UCSD-AML1 (cell line): ENCODE measurements at regions not wholly inside any gene's neighbourhood (a gene's known extent, or its start where the extent isn't known, plus 50 kb on each side); places are given as distances from the start of the nearest gene placed in this dataset.
"Not testable (repeated sequence)": the region's sequence is repeated elsewhere in the genome, so short reads cannot be mapped to it uniquely, and the experiment has no call there.

ENCODE experiments used
- DNase-seq: peaks from one replicate; lab custom pipeline; 2025; ENCODE audit not compliant: unreplicated experiment; lab: John Stamatoyannopoulos, UW

GRCh38 chr5:100398815-100399214, 136.4 kb upstream of the FAM174A start:
- DNase-seq, result not testable (repeated sequence)

- not testable (repeated sequence) for DNase-seq
Observed at GRCh38 chr5:100379254-100379858, 155.8 kb upstream of the FAM174A start.

DNA sequence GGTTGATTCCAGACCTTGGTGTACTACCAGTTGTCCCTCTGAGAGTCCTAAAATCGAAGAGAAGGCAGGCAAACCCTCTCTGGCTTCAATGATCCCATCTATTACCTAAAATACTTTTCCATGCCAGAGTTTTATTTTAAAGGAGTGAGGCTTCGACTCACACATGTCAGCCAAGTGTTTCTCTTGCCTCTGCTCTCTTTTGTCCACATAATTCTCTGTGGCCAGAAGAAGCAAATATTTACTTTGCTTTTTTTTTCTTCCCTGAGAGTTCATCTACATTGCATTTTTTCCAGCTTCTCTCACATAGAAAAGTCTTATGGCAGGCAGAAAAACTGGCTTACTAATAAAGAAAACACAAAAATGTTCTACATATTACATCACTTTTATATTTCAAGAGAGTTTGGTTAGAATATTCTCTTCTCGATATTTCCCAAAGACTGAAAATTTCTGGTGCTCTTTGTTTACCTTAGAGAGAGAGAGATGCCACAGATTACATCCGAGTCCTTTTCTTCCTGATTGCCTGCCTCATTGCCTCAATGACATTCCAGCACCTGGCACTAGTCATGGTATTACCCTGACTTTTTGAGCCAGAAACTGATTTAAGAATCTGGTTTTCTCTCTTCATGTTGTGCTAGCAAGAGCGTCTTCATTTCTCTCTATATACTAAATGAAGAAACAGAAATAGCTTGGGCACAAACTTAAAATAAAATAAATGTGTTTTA, 170.3 kb upstream of the FAM174A start:
- DNase-seq, result not testable (repeated sequence)

DNA sequence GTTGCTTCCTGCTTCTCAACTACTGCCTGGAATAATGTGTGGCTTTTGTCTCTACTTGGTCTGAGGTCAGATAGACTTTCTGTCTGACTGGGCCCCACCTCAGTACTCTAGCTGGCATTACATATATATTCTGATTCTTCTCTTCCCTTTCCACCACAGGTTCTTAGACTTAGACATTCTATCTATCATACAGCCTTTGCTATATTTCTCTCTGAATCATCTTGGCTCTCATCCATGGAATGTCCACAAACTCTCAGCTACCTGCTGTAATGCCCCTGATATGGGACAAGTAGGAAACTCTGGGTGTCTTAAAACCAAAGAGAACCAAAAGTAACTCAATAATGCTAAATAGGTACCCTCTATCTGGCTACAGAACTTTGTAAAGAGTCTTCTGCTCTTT, 170.8 kb upstream of the FAM174A start:
- DNase-seq, result not testable (repeated sequence)

- DNase-seq, result not testable (repeated sequence)
Observed at GRCh38 chr5:100359998-100360397, 175.2 kb upstream of the FAM174A start.

- DNase-seq, result not testable (repeated sequence)
Observed at GRCh38 chr5:100346269-100346668, 188.9 kb upstream of the FAM174A start.

- DNase-seq, result not testable (repeated sequence)
Observed at GRCh38 chr5:100341485-100341884, 193.7 kb upstream of the FAM174A start.

- DNase-seq, result no peak
Observed at GRCh38 chr5:100322483-100322882, 212.7 kb upstream of the FAM174A start.

DNA sequence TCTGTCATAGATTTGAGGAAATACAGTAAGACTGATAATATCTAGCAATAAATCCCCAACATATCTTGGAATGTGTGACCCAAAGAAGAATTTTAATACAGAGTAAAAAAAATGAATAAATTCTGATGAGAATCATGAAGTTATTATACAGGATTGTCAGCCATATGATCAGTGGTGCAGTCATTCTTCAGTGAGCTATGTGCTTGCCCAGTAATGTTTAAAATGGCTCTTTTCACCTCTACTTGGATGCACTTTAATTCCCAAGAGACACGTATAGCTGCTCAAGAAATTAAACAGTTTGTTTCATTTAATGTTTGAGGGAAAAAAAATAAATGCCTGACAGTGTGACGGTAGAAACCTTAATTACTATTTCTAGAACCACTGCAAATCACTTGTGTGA, 215.3 kb upstream of the FAM174A start:
- no peak for DNase-seq

DNA sequence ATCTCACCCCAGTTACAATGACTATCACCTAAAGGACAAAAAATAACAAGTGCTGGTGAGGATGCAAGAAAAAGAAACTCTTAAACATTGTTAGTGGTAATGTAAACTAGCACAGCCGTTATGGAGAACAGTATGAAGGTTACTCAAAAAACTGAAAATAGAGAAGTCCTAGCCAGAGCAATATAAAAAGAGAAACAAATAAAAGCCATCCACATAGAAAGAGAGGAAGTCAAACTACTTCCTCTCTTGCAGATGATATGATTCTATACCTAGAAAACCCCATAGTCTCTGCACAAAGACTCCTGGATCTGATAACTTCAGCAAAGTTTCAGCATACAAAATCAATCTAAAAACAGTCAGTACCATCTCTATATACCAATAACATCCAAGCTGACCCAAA, 221.5 kb upstream of the FAM174A start:
- DNase-seq, result no peak

- DNase-seq, result no peak
Observed at GRCh38 chr5:100311806-100312205, 223.4 kb upstream of the FAM174A start.

DNA sequence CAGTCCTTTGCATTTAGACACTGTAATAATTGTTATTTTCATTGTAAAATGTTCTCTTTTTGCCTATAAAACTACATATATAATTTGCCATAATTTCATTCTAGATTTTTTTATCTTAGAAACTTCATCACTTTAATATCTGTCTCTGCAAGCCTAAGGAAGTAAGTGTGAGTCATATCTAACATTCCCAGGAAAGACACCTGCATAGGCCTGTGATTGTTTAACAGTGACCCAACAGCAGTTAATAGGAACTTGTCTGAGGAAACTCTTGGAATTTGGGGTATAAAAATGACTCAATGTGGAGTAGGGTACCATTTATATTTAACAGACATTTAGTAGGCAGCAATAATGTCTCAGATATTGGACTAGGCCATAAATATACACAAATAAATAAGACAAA, 229.2 kb upstream of the FAM174A start:
- no peak for DNase-seq

DNA sequence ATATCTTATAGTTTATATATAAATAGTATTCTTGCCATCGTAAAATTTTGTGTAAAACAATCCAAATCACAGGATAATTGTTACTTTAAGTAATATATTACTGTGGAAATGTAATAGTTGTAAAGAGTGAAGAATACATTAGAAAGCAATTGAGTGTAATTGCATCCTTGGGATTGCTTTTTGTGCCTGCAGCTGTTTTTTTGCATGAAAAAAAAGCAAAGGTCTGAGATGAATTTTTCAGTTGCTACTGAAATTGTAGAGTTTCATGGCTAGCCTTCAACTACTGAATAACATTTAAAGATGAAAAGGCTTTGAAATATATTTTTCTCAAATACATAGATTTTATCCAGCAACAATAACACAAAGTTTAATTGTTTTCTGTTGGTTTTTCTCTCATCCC, 232.0 kb upstream of the FAM174A start:
- DNase-seq, result no peak

DNA sequence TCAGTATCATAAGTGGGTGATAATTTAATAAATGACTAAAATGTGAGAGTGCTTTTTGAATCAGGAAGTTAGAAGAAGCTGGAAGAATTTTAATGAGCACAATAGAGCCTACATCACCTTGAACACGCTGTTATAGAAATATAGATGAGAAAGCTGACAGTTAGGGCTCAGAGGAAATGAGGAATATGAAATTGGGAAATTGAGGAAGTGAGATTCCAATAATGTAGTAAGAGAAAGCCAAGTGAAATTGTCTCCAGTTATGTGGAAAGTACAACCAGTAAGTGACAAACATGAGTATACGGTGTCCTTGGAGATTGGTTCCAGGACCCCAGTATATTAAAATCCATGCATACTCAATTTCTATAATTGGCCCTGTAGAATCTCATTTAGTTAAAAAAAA, 235.9 kb upstream of the FAM174A start:
- DNase-seq, result no peak

DNA sequence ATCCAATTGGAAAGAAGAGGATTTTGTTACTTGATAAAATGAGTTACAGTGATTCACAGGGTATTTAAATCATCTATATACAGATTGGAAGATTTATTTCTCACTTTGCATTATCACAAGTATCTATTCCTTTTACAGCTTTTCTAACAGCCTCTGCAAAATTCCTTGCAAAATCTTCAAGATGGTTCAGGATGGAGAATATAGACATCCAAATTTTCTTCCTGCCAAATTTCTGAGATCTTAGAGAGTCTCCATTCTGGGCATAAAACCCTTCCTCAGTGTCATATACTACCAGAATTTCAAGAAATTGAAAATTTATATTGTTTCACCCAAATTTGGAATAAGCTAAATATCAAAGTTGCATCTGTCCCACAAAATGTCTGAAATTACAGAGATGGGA, 259.1 kb upstream of the FAM174A start:
- no peak for DNase-seq

DNA sequence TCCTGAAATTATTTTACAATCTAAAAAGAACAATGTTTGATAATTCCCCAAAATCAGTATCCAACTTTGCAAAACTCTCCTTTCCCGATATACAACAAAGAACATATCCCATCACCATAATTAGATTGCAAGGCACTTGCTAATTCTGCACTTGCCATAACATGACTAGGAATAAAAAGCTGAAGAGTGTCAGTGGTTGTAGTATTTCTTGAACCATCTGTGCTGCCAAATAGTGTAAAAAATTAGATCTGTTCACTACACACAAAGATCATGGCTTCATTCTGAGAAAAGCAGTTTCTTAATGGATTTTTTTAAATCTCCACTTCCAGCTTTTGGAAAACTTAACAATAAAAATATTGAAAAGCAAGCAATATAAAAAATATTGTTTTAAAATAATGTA, 259.5 kb upstream of the FAM174A start:
- no peak for DNase-seq

GRCh38 chr5:100273846-100274580, 261.2 kb upstream of the FAM174A start:
- DNase-seq, result no peak

- no peak for DNase-seq
Observed at GRCh38 chr5:100270023-100270771, 265.0 kb upstream of the FAM174A start.

GRCh38 chr5:100260968-100261367, 274.2 kb upstream of the FAM174A start:
- no peak for DNase-seq

DNA sequence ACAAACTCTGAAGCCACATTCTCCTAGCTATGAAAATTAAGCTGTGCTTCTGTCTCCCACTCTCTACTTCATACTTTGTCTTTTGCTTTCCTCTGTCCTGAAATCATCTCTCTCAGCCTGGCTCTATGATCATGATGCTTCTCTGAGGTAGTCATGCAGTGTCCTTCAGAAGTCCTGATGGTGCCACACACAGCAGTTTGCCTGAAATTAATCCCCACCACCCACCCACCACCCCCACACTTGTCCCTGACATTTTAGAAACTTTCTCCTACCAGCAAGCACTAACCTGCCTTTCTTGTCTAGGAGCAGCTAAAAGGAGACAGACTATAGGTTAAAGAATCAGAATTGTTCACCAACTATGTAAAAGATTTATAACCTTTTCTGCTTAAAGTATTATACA, 282.2 kb upstream of the FAM174A start:
- no peak for DNase-seq

- DNase-seq, result no peak
Observed at GRCh38 chr5:100252037-100252436, 283.1 kb upstream of the FAM174A start.
